GM13977 (cell line): ENCODE measurements at regions not wholly inside any gene's neighbourhood (a gene's known extent, or its start where the extent isn't known, plus 50 kb on each side); places are given as distances from the start of the nearest gene placed in this dataset.

Source experiments
- DNase-seq: peaks from one replicate; pipeline ENCODE4 v3.0.0; 2012; ENCODE audit warnings: low spot score
- CTCF ChIP-seq: IDR thresholded peaks from 2 replicates; pipeline ENCODE4 v1.5.1; 2012; ENCODE audit warnings: mild to moderate bottlenecking, control low read depth; ENCODE audit not compliant: insufficient read depth; ENCODE audit errors: extremely low read depth, missing control alignments
- in situ Hi-C: fragments of 300-500 bp; cut with MboI; formaldehyde crosslinking; loops from one replicate; pipeline ENCODE4 v1.12.0; 2022; ENCODE audit warnings: low sequenced_read_pairs, low pct_unique_long_range_greater_than_20kb, mixed read lengths, inconsistent platforms; ENCODE audit not compliant: unreplicated experiment

GRCh38 chr1:165999826-166000225, 167.0 kb downstream of the FAM78B start:
- no peak for TF ChIP-seq CTCF
- in situ Hi-C loops: no loop called here
- no peak for DNase-seq

GRCh38 chr1:166007176-166007575, 159.6 kb downstream of the FAM78B start:
- no peak for TF ChIP-seq CTCF
- in situ Hi-C loops: no loop called here
- DNase-seq: no peak

- DNase-seq: no peak
- no peak for TF ChIP-seq CTCF
- in situ Hi-C loops: no loop called here
Observed at GRCh38 chr1:166013232-166013631, 153.6 kb downstream of the FAM78B start.

GRCh38 chr1:166017395-166017794, 149.4 kb downstream of the FAM78B start:
- in situ Hi-C loops: no loop called here
- peak; percentile 38 for TF ChIP-seq CTCF
- no peak for DNase-seq
